WI38 (cell line): ENCODE measurements at regions not wholly inside any gene's neighbourhood (a gene's known extent, or its start where the extent isn't known, plus 50 kb on each side); places are given as distances from the start of the nearest gene placed in this dataset.

ENCODE experiments used
- H3K4me3 ChIP-seq: 2 replicates; pipeline ENCODE4 v1.5.1; 2011; ENCODE audit warnings: low read depth, mild to moderate bottlenecking, control low read depth, low read length
- CTCF ChIP-seq: IDR thresholded peaks from 2 replicates; pipeline ENCODE4 v1.5.1; 2012; ENCODE audit warnings: low read depth, mild to moderate bottlenecking, control low read depth, low read length

DNA sequence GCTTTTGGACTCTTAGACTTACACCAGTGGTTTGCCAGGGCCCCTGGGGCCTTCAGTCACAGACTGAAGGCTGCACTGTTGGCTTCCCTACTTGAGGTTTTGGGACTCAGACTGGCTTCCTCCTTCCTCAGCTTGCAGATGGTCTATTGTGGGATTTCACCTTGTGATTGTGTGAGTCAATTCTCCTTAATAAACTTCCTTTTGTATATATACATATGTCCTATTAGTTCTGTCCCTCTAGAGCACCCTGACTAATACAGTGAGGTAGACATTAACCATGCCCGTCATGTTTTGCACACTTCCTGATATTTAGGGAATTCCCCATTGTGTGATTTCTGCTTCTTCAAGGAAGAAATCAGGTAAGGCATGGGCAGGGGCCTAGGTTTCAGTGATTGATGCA, 147.8 kb upstream of the CA10 start:
- no peak overlapping the region for H3K4me3 ChIP-seq
- no peak for TF ChIP-seq CTCF

DNA sequence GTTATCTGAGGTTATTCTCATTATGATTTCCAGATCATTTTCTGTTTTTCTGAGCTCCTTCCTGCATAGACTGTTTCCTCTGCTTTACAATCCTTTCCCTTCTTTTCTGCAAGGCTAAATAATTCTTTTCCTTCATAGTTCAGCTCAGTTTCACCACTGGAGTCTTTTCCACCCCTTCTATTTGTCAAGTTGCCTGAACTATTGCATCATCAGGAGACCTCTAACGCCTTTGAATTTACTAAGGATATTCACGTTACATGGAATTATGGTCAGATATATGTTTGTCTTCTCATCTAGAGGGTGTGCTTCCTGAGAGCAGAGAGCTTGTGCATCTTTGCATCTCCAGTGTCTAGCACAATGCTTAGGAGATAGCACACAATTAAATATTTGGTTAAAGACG, 140.4 kb upstream of the CA10 start:
- no peak overlapping the region for H3K4me3 ChIP-seq
- no peak for TF ChIP-seq CTCF

- no peak for TF ChIP-seq CTCF
- no peak overlapping the region for H3K4me3 ChIP-seq
Observed at GRCh38 chr17:52297230-52298010, 138.9 kb upstream of the CA10 start.

DNA sequence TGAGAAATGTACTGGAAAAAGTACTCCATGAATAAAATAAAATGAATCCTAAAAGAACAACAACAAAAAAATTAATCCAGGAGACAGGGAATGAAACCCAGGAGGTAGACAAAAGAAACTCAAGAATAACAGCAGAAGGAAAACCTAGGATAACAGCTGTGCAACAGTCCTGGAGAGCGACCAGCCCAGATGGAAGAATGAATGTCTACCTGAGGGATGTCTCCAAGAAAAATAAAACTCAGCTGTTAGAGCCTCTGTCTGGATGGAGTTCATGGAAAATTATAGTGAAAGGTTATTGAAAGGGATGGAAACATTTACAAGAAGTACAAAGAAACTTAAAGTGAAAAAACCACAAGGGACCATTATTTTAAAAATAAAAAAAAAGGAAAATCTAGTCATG, 135.8 kb upstream of the CA10 start:
- TF ChIP-seq CTCF = no peak
- H3K4me3 ChIP-seq = no peak overlapping the region

DNA sequence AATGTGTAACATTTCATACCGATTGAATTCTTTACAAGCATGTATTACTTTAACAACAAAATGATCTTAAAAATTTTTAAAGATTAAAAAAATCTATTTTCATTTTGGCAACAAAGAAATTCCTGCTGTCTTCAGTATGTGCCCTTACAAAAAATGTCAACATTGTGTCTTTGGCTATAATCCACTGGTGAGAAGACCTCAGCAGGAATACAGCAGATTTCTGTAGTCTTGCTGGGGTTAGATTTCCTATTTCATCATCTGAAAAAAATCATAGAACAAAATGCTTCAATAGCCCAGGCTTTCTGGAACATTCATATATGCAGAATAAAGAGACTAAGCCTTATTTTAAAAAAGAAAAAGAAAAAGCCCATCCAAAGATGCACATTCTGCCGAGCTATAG, 129.1 kb upstream of the CA10 start:
- no peak for TF ChIP-seq CTCF
- no peak overlapping the region for H3K4me3 ChIP-seq

DNA sequence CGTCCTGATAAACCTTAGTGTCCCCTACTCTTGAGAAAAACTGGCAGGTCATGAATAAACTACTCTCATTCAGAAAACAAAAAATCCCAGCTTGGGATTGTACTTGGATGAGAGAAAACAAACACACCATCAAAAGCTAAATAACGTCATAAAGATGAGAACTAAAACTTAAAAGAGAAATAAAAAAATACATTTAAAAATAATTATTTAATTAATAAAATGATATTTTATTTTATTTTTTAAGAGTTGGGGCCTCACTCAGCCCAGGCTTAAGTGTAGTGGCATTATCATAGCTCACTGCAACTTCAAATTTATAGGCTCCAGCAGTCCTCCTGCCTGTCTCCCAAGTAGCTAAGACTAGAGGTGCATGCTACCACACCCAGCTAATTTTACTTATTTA, 125.4 kb upstream of the CA10 start:
- no peak for TF ChIP-seq CTCF
- no peak overlapping the region for H3K4me3 ChIP-seq

DNA sequence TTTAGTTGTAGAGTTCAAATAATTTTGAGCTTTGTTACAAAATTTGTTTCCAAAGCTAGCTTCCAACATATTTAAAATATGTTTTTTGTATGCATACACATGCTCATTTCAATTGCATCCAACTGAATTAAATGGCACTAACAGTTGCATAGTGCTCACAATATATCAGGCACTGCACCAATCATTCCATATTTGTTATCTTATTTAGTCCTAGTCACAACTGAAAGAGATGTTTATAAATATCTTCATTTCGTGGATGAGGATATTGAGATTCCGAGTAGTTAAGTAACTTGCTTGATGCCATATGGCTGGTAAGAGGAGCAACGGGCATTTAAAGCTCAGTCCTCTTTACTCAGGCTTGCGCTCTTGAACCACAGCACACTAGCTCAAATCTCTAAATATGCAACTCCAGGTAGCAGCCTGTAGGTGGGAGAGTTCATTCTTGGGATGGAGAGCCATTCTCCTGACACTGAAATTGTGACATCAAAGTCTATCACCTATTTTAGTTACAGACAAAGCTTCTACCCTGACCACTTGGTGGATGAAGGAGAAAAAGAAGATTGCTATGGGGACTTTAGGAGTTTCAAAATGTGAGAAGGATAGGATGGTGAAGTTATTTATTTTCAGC, 118.0 kb upstream of the CA10 start:
- TF ChIP-seq CTCF = no peak
- H3K4me3 ChIP-seq = no peak overlapping the region
